DMS153 treated with DMSO at 0.1 percent for 48 hours (cell line): ENCODE measurements at regions not wholly inside any gene's neighbourhood (a gene's known extent, or its start where the extent isn't known, plus 50 kb on each side); places are given as distances from the start of the nearest gene placed in this dataset.

Experiments used
- DNase-seq: peaks from one replicate; lab custom pipeline; 2025; ENCODE audit not compliant: unreplicated experiment; lab: John Stamatoyannopoulos, UW

- DNase-seq: no peak
Measured at GRCh38 chr13:81745391-81745790, 1404.5 kb upstream of the SPRY2 start.

DNA sequence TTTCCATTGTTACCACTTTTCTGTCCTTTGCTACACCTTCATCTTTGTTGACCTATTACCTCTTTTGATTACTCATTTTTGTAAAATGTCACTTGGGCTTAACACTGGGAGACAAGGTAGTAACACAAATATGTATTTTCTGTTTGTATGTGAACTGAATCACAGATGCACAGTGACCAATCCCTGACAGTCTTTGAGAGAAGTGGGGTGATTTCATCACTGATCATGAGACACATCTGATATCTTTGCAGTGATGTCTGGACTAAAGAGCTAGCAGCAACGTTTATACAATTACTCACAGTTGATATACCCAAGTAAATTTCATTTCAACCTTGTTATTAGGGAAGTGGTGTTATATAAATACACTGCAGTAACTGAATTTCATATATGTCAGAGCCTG, 1397.4 kb upstream of the SPRY2 start:
- no peak for DNase-seq

- no peak for DNase-seq
Measured at GRCh38 chr13:81726037-81726726, 1385.3 kb upstream of the SPRY2 start.

GRCh38 chr13:81722456-81722855, 1381.5 kb upstream of the SPRY2 start:
- no peak for DNase-seq

GRCh38 chr13:81721400-81721799, 1380.5 kb upstream of the SPRY2 start:
- no peak for DNase-seq

GRCh38 chr13:81714513-81714912, 1373.6 kb upstream of the SPRY2 start:
- DNase-seq: no peak

- DNase-seq: no peak
Measured at GRCh38 chr13:81713201-81713600, 1372.3 kb upstream of the SPRY2 start.

GRCh38 chr13:81697826-81698225, 1356.9 kb upstream of the SPRY2 start:
- DNase-seq: no peak

DNA sequence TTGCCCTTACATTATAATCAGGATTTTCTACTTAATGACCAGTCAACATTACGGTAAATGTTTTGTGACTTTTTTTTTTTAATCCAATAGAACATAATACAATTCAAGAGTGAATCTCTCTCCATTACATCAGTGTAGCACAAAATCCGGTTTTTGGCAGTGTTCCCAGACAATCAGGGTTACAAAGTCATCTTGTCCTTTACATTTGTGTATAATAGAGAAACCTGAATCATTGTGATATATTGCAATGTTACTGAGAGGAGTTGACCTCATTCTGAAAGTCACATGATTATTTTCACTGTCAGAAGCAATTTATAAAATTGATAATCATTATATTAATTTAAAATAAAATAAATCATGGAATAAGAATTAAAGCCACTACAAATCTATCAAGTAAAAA, 1346.0 kb upstream of the SPRY2 start:
- DNase-seq: peak; percentile 72

DNA sequence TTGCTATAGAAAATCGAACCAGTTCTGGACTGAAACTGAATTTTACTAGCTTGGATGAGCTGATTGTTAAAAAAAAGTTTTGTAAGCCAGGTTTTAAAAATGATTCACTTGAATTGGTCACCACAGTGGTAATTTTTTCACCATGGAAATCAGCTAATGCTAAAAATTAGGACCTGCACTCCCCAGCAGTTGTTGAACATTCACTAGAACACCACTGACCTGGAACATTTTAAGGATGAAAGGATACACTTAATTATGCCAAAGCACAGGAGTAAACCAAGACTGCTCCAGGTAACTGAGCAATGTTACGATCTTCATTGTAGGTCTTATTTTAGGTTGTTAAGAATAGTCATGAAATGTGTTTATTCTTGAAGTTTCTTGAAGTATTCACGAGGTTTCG, 1342.6 kb upstream of the SPRY2 start:
- DNase-seq: no peak

DNA sequence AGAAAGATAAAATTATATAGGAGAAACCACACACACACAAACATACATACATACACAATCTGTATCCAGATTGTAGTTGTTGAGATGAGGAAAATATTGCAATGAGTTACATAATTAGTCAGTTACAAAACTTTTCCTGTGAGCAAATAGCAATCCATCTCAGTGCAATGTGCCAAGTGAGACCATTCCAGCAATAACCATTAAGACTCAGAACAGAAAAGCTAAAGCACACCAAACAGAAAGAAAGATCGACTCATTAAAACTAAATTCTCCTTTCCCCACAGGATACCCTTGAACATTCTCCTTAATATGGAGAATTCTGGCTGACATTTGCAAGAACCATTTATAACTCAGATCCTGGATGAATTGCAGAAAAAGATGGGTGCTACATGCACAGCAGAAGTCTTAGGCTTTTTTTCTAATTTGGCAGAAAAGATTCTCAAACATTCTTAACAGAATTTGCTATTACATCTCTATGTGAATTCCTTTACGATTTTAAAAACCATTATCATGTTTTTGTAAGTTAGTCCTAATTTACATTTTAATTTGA, 1341.2 kb upstream of the SPRY2 start:
- no peak for DNase-seq

DNA sequence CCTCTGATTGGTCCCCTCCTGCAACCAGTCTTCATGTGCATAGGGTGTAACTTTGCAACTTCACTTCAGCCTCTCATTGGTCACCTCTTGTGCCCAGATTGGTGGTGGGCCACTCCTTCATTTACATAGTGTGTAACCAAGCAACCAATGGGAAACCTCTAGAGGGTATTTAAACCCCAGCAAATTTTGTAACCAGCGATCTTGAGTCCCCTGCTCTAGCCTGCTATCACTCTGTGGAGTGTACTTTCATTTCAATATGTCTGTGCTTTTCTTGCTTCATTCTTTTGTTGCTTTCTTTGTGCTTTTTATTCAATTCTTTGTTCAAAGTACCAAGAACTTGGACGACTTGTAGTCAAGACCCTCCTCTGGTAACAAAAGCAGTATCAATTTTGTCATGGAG, 1336.9 kb upstream of the SPRY2 start:
- DNase-seq: no peak

- no peak for DNase-seq
Measured at GRCh38 chr13:81676008-81676407, 1335.1 kb upstream of the SPRY2 start.

DNA sequence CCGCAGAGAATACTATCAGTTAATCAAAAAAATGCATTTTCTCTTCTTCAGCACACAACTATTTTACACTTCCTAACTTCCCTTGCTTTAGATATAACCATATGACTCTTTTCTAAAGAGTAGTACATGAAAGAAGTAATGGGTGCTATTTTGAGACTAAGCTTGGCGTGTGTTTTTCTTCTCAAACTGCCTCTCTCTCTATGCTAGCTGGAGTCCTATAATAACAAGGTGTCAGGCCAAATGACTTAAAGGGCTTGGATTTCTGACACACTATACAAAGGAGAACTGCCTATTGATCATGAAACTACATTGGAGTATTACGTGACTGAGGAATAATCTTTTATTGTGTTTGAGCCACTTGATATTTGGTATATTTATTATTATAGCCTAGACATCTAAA, 1330.1 kb upstream of the SPRY2 start:
- no peak for DNase-seq

GRCh38 chr13:81670048-81670447, 1329.1 kb upstream of the SPRY2 start:
- no peak for DNase-seq

GRCh38 chr13:81664872-81665271, 1323.9 kb upstream of the SPRY2 start:
- DNase-seq: no peak

DNA sequence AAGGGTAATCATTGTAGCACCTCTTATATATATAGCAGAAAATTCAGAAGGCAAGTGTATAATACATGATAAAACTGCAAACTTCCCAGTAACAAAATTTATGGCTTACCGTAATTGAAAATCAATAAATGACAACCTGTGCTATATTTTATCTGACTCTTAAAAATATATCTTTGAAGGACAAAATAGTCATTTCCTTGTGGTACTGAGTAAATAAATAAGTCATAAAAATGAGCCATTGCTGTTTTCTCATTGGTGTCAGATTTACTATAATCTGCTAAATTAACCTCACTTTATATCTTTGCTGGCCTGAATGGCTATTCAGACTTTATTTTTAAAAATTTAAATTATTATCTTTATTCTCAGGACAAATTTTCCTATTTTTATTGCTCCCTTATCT, 1319.1 kb upstream of the SPRY2 start:
- DNase-seq: no peak

GRCh38 chr13:81658598-81659370, 1317.9 kb upstream of the SPRY2 start:
- DNase-seq: no peak

- DNase-seq: no peak
Measured at GRCh38 chr13:81639984-81640582, 1299.2 kb upstream of the SPRY2 start.

DNA sequence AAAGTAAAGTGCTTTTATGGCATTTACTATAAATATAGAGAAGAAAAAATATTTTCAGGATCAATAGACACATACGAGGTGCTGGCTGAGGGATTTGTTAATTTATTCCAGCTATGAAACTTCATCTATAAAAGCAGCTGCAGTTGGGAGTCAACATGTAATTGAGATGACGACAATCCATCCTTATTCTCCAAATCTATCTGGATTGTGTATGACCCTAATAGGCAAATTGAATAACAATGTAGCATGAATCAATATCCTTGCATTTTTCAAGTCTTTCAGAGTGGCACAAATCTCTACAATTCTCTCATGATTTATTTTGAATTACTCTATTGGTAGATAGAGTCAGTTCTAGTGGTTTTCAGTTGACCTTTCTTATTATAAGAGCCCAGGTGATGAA, 1296.5 kb upstream of the SPRY2 start:
- no peak for DNase-seq

DNA sequence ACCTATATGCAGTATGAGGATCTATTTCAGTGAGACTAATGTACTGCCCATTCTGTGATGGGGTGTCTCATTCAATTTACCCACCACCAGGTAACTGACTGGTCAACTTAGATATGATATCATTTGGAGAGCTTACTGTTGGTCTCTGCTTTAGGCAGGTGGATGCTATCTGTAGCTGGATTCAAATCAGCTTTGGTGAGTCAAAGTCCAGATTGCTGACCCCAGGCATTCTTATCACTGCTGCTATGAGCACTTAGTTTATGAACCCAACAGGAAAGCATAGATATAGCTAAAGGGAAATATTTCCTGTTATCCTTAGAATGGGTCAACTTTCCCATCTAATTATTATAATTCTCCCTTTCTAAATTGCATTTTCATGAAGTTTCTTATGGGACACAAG, 1295.2 kb upstream of the SPRY2 start:
- no peak for DNase-seq

- no peak for DNase-seq
Measured at GRCh38 chr13:81615031-81615430, 1274.1 kb upstream of the SPRY2 start.
